ENCODE measurements at regions not wholly inside any gene's neighbourhood (a gene's known extent, or its start where the extent isn't known, plus 50 kb on each side); places are given as distances from the start of the nearest gene placed in this dataset.

GRCh38 chrX:17206584-17206983, 168.4 kb upstream of the NHS start:
- H3K27ac ChIP-seq (ENCODE audit: low read depth, low read length, severe bottlenecking) = no peak overlapping the region
- no peaks in the 10 kb centered on the region for H3K9me3 ChIP-seq (ENCODE audit: control insufficient read depth, low read length)
- WGBS, 2 experiments (ENCODE audit: insufficient coverage in 2 of 2) = 0 to 50% methylated on average over 1 of the region's 1 CpG
- no peaks in the 10 kb centered on the region for H3K36me3 ChIP-seq (ENCODE audit: control insufficient read depth, insufficient read depth, low read length)
- no peaks in the 10 kb centered on the region for H3K4me1 ChIP-seq (ENCODE audit: control insufficient read depth, insufficient read depth, low read length, poor library complexity, severe bottlenecking)
- no peak overlapping the region for H3K4me3 ChIP-seq (ENCODE audit: extremely low read depth, insufficient read depth, low read length, poor library complexity, severe bottlenecking)

- WGBS, 2 experiments (ENCODE audit: insufficient coverage in 2 of 2) = 92 to 100% methylated on average over 1 to 2 of the region's 4 CpGs
- Histone ChIP-seq H3K4me3 (ENCODE audit: extremely low read depth, insufficient read depth, low read length, poor library complexity, severe bottlenecking) (no peak overlapping the region), H3K4me1 (ENCODE audit: control insufficient read depth, insufficient read depth, low read length, poor library complexity, severe bottlenecking) (no peaks in the 10 kb centered on the region), H3K36me3 (ENCODE audit: control insufficient read depth, insufficient read depth, low read length) (no peaks in the 10 kb centered on the region), H3K9me3 (ENCODE audit: control insufficient read depth, low read length) (no peaks in the 10 kb centered on the region), H3K27ac (ENCODE audit: low read depth, low read length, severe bottlenecking) (no peak overlapping the region)
These were observed 160.0 kb upstream of the NHS start for GRCh38 chrX:17214962-17215361.

DNA sequence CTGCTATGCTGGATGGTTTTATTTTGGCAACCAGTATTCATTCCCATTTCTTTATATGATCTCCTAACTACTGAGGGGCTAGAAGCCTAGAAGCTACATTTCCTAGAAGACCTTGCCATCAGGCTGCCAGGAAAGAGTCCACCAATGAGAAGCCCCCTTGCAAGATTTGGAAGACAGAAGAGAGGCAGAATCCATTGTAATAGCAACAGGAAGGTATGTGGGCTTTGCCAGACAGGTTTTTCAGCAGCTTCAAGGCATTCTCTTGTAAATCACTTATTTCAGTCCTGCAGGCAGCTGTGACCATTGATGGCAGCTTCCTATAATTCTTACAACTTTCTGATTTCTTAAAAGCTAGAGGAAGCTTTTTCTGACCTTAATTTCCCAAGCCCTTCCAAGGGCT, 148.3 kb upstream of the NHS start:
- Histone ChIP-seq H3K4me3 (ENCODE audit: extremely low read depth, insufficient read depth, low read length, poor library complexity, severe bottlenecking) (no peak overlapping the region), H3K27ac (ENCODE audit: low read depth, low read length, severe bottlenecking) (no peak overlapping the region), H3K9me3 (ENCODE audit: control insufficient read depth, low read length) (no peaks in the 10 kb centered on the region), H3K4me1 (ENCODE audit: control insufficient read depth, insufficient read depth, low read length, poor library complexity, severe bottlenecking) (no peaks in the 10 kb centered on the region), H3K36me3 (ENCODE audit: control insufficient read depth, insufficient read depth, low read length) (no peaks in the 10 kb centered on the region)

GRCh38 chrX:17237146-17237545, 137.9 kb upstream of the NHS start:
- Histone ChIP-seq H3K36me3 (ENCODE audit: control insufficient read depth, insufficient read depth, low read length) (no peaks in the 10 kb centered on the region), H3K9me3 (ENCODE audit: control insufficient read depth, low read length) (no peaks in the 10 kb centered on the region), H3K4me1 (ENCODE audit: control insufficient read depth, insufficient read depth, low read length, poor library complexity, severe bottlenecking) (no peaks in the 10 kb centered on the region), H3K4me3 (ENCODE audit: extremely low read depth, insufficient read depth, low read length, poor library complexity, severe bottlenecking) (no peak overlapping the region), H3K27ac (ENCODE audit: low read depth, low read length, severe bottlenecking) (no peak overlapping the region)
- WGBS, 2 experiments (ENCODE audit: insufficient coverage in 2 of 2) = 100% methylated on average over 1 of the region's 5 CpGs; no CpG with 5 or more reads in 1 of the 2 experiments

DNA sequence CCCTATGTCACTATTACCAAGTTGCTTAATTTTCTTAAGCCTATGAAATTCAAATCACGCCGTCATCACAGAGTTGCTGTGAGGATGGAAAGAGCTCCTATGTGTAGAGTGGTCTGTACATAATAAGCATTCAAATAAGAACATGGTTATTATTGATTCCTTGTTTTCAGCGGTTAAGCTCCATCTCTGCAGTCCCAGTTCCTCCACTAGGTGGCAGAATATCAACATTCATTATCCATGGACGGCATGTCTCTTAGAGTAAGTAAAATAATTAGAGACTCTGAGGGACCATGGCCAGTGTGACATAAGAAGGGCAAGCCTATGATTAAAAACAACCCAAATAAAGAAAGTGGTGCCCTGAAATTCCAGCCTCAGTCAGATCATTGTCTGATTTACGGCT, 132.5 kb upstream of the NHS start:
- Histone ChIP-seq H3K9me3 (ENCODE audit: control insufficient read depth, low read length) (no peaks in the 10 kb centered on the region), H3K4me1 (ENCODE audit: control insufficient read depth, insufficient read depth, low read length, poor library complexity, severe bottlenecking) (no peaks in the 10 kb centered on the region), H3K36me3 (ENCODE audit: control insufficient read depth, insufficient read depth, low read length) (no peaks in the 10 kb centered on the region), H3K27ac (ENCODE audit: low read depth, low read length, severe bottlenecking) (no peak overlapping the region), H3K4me3 (ENCODE audit: extremely low read depth, insufficient read depth, low read length, poor library complexity, severe bottlenecking) (no peak overlapping the region)
- WGBS, 2 experiments (ENCODE audit: insufficient coverage in 2 of 2) = 67% methylated on average over 1 of the region's 5 CpGs; no CpG with 5 or more reads in 1 of the 2 experiments

DNA sequence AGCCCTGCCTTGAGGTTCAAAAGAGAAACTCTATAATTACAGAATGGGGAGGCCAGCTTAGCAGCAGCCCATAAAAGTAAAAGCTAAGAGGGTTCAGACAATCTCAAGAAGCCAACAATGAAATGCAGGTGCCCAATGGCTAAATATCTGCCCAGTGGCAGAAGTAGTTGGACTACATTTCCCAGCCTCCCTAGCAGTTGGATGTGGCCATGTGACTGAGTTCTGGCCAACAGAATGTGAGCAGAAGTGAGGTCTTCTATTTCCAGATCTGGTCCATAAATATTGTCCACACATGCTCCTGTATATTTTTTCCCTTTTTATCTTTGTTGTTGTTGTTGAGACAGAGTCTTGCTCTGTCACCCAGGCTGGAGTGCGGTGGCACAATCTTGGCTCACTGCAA, 127.9 kb upstream of the NHS start:
- Histone ChIP-seq H3K4me1 (ENCODE audit: control insufficient read depth, insufficient read depth, low read length, poor library complexity, severe bottlenecking) (no peaks in the 10 kb centered on the region), H3K4me3 (ENCODE audit: extremely low read depth, insufficient read depth, low read length, poor library complexity, severe bottlenecking) (no peak overlapping the region), H3K27ac (ENCODE audit: low read depth, low read length, severe bottlenecking) (no peak overlapping the region), H3K36me3 (ENCODE audit: control insufficient read depth, insufficient read depth, low read length) (no peaks in the 10 kb centered on the region), H3K9me3 (ENCODE audit: control insufficient read depth, low read length) (no peaks in the 10 kb centered on the region)
- WGBS, 2 experiments (ENCODE audit: insufficient coverage in 2 of 2) = 83% methylated on average over 1 of the region's 1 CpG; no CpG with 5 or more reads in 1 of the 2 experiments

DNA sequence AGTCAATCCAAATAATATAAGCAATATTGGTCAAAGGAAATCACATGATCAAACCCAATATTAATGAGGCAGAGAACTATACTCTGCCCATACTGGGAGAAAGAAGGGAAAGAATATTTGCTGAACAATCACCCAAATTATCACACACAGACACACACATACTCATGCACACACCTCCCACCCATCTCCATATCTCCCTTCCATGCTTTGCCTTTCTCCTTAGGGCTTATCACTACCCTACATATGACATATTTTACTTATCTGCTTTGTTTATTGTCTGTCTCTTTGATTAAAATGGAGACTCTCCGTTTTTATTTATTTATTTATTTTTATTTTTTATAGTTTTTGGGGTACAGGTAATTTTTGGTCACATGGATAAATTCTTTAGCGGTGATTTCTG, 112.9 kb upstream of the NHS start:
- Histone ChIP-seq H3K9me3 (ENCODE audit: control insufficient read depth, low read length) (no peaks in the 10 kb centered on the region), H3K36me3 (ENCODE audit: control insufficient read depth, insufficient read depth, low read length) (no peaks in the 10 kb centered on the region), H3K27ac (ENCODE audit: low read depth, low read length, severe bottlenecking) (no peak overlapping the region), H3K4me1 (ENCODE audit: control insufficient read depth, insufficient read depth, low read length, poor library complexity, severe bottlenecking) (no peaks in the 10 kb centered on the region), H3K4me3 (ENCODE audit: extremely low read depth, insufficient read depth, low read length, poor library complexity, severe bottlenecking) (no peak overlapping the region)
- WGBS, 2 experiments (ENCODE audit: insufficient coverage in 2 of 2) = no CpG with 5 or more reads among the region's 2 CpGs

DNA sequence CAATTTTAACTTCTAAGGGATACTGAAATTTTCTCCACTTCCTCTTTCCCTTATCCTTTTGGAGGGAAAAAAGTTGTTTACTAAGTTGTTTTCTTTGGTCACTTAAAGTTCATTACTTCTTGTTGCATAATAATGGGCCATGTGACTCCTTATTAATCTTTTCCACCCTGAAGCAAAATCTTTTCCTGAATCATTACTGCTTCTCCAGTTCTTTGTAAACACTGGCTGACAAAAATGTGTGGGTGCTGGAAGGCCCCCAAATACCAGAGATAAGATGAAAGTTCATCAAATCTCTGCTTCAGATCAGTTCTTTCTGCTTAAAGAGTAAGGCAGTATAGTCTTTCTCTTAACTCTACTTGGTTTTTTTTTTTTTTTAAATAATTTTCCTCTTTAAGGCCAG, 108.9 kb upstream of the NHS start:
- Histone ChIP-seq H3K27ac (ENCODE audit: low read depth, low read length, severe bottlenecking) (no peak overlapping the region), H3K4me3 (ENCODE audit: extremely low read depth, insufficient read depth, low read length, poor library complexity, severe bottlenecking) (no peak overlapping the region), H3K9me3 (ENCODE audit: control insufficient read depth, low read length) (no peaks in the 10 kb centered on the region), H3K36me3 (ENCODE audit: control insufficient read depth, insufficient read depth, low read length) (no peaks in the 10 kb centered on the region), H3K4me1 (ENCODE audit: control insufficient read depth, insufficient read depth, low read length, poor library complexity, severe bottlenecking) (no peaks in the 10 kb centered on the region)

- WGBS, 2 experiments (ENCODE audit: insufficient coverage in 2 of 2) = 84 to 89% methylated on average over 1 to 2 of the region's 2 CpGs
- Histone ChIP-seq H3K27ac (ENCODE audit: low read depth, low read length, severe bottlenecking) (no peak overlapping the region), H3K4me1 (ENCODE audit: control insufficient read depth, insufficient read depth, low read length, poor library complexity, severe bottlenecking) (no peaks in the 10 kb centered on the region), H3K36me3 (ENCODE audit: control insufficient read depth, insufficient read depth, low read length) (no peaks in the 10 kb centered on the region), H3K4me3 (ENCODE audit: extremely low read depth, insufficient read depth, low read length, poor library complexity, severe bottlenecking) (no peak overlapping the region), H3K9me3 (ENCODE audit: control insufficient read depth, low read length) (no peaks in the 10 kb centered on the region)
These were observed 96.0 kb upstream of the NHS start for GRCh38 chrX:17278961-17279360.

DNA sequence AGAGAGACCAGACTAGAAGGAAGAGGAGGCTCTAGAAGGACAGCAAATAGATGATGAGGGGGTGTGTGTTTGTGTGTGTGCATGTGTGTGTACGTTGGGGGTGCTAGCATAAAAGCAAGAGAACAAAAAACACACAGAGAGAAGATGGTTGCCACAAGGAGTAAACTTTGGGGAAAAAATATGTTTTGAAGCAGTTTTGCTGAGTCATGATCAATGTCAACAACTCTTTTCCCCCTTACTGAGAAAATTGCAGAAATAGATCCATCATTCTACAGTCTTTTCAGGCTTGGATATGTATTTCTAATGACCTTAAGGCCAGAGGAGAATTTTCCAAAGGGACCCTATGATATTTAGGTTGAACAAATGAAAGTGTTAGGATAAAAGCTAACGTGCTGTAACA, 89.0 kb upstream of the NHS start:
- H3K9me3 ChIP-seq (ENCODE audit: control insufficient read depth, low read length) = no peaks in the 10 kb centered on the region
- H3K27ac ChIP-seq (ENCODE audit: low read depth, low read length, severe bottlenecking) = no peak overlapping the region
- H3K4me3 ChIP-seq (ENCODE audit: extremely low read depth, insufficient read depth, low read length, poor library complexity, severe bottlenecking) = no peak overlapping the region
- WGBS, 2 experiments (ENCODE audit: insufficient coverage in 2 of 2) = 71% methylated on average over 1 of the region's 2 CpGs; no CpG with 5 or more reads in 1 of the 2 experiments
- H3K4me1 ChIP-seq (ENCODE audit: control insufficient read depth, insufficient read depth, low read length, poor library complexity, severe bottlenecking) = no peaks in the 10 kb centered on the region
- no peaks in the 10 kb centered on the region for H3K36me3 ChIP-seq (ENCODE audit: control insufficient read depth, insufficient read depth, low read length)

DNA sequence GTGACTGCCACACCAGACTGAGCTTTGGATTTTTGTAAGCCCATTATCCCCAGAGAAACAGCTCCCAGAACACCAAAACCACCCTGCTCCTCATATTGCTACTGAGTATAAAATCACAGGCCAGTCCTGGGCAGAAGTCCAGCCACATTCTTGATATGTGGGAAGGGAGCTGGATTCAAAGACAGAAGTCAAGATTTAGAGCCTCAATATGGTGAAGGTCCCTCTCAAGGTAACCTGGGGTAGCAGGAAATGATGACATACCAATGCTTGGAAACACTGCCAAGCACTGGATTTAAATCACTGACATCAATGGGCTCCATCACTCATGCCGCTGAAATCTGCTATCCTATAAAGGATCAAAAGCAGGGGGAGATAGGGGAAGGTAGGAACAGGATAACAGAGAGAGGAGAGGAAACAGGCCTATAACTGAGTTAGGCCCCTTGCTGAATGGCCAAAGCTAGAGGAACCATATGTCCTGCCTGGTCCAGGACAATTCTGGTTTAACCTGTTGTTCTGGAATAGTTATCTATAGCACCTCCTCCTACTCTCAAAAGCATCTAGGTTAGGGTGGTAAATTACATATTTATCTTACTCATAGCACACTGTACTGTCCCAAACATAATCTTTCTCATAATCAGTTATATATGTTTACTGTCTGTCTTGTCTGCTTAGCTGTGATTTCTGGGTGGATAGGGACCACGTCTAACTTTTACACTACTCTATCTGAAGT, 83.7 kb upstream of the NHS start:
- Histone ChIP-seq H3K9me3 (ENCODE audit: control insufficient read depth, low read length) (no peaks in the 10 kb centered on the region), H3K36me3 (ENCODE audit: control insufficient read depth, insufficient read depth, low read length) (no peaks in the 10 kb centered on the region), H3K27ac (ENCODE audit: low read depth, low read length, severe bottlenecking) (no peak overlapping the region), H3K4me1 (ENCODE audit: control insufficient read depth, insufficient read depth, low read length, poor library complexity, severe bottlenecking) (no peaks in the 10 kb centered on the region), H3K4me3 (ENCODE audit: extremely low read depth, insufficient read depth, low read length, poor library complexity, severe bottlenecking) (no peak overlapping the region)
- 100% methylated on average over 1 of the region's 2 CpGs; no CpG with 5 or more reads in 1 of the 2 experiments for WGBS, 2 experiments (ENCODE audit: insufficient coverage in 2 of 2)

All from mesodermal cell (in vitro differentiated cells).